H9 (cell line): ENCODE measurements at regions not wholly inside any gene's neighbourhood (a gene's known extent, or its start where the extent isn't known, plus 50 kb on each side); places are given as distances from the start of the nearest gene placed in this dataset.

Source experiments
- DNase-seq: peaks from one replicate; pipeline ENCODE4 v3.0.0-alpha.2; 2017
- H2AFZ ChIP-seq: one replicate; pipeline ENCODE4 v1.6.1; 2013; ENCODE audit warnings: mild to moderate bottlenecking, low read length, control low read depth, moderate library complexity
- H2AK5ac ChIP-seq: 2 replicates; pipeline ENCODE4 v1.6.1; 2013; ENCODE audit warnings: low read length, control low read depth, mixed read lengths; ENCODE audit not compliant: insufficient read length
- H2BK120ac ChIP-seq: one replicate; pipeline ENCODE4 v1.6.1; 2013; ENCODE audit warnings: low read depth, mild to moderate bottlenecking, low read length, control low read depth, inconsistent platforms; ENCODE audit not compliant: poor library complexity, severe bottlenecking
- H2BK12ac ChIP-seq: 2 replicates; pipeline ENCODE4 v1.6.1; 2013; ENCODE audit warnings: low read length, control low read depth, mixed read lengths, low read depth; ENCODE audit not compliant: insufficient read length
- H2BK15ac ChIP-seq: 2 replicates; pipeline ENCODE4 v1.6.1; 2013; ENCODE audit warnings: low read depth, low read length, control low read depth
- H2BK20ac ChIP-seq: one replicate; pipeline ENCODE4 v1.6.1; 2013; ENCODE audit warnings: low read depth, mild to moderate bottlenecking, low read length, control low read depth, inconsistent platforms; ENCODE audit not compliant: poor library complexity, severe bottlenecking
- H2BK5ac ChIP-seq: 2 replicates; pipeline ENCODE4 v1.6.1; 2013; ENCODE audit warnings: low read length, control low read depth, mixed read lengths; ENCODE audit not compliant: insufficient read length
- H3K14ac ChIP-seq: 2 replicates; pipeline ENCODE4 v1.6.1; 2013; ENCODE audit warnings: low read length, control low read depth; ENCODE audit not compliant: insufficient read depth
- H3K18ac ChIP-seq: 2 replicates; pipeline ENCODE4 v1.6.1; 2013; ENCODE audit warnings: low read depth, mild to moderate bottlenecking, mixed read lengths, low read length, control low read depth; ENCODE audit not compliant: insufficient read length
- H3K23ac ChIP-seq: 2 replicates; pipeline ENCODE4 v1.6.1; 2013; ENCODE audit warnings: low read length, control low read depth, mixed read lengths, low read depth; ENCODE audit not compliant: insufficient read length
- H3K23me2 ChIP-seq: 2 replicates; pipeline ENCODE4 v1.6.1; 2013; ENCODE audit warnings: low read depth, mild to moderate bottlenecking, mixed read lengths, low read length, control low read depth; ENCODE audit not compliant: insufficient read length, poor library complexity, severe bottlenecking
- H3K27ac ChIP-seq: 2 replicates; pipeline ENCODE4 v1.5.1; 2013; ENCODE audit warnings: low read length, control low read depth, mixed read lengths, low read depth; ENCODE audit not compliant: insufficient read length
- H3K27me3 ChIP-seq: 2 replicates; pipeline ENCODE4 v1.6.1; 2013; ENCODE audit warnings: low read length, control low read depth, inconsistent platforms; ENCODE audit not compliant: insufficient read depth
- H3K4ac ChIP-seq: 2 replicates; pipeline ENCODE4 v1.6.1; 2013; ENCODE audit warnings: low read depth, mild to moderate bottlenecking, control low read depth, inconsistent platforms, low read length, moderate library complexity
- H3K4me1 ChIP-seq: 2 replicates; pipeline ENCODE4 v1.6.1; 2013; ENCODE audit warnings: low read length, control low read depth, inconsistent platforms; ENCODE audit not compliant: insufficient read depth
- H3K4me2 ChIP-seq: 2 replicates; pipeline ENCODE4 v1.6.1; 2013; ENCODE audit warnings: low read length, control low read depth, mixed read lengths; ENCODE audit not compliant: insufficient read length, insufficient read depth
- H3K56ac ChIP-seq: 2 replicates; pipeline ENCODE4 v1.6.1; 2013; ENCODE audit warnings: low read depth, mild to moderate bottlenecking, mixed read lengths, low read length, control low read depth; ENCODE audit not compliant: insufficient read length
- H3K79me1 ChIP-seq: 2 replicates; pipeline ENCODE4 v1.6.1; 2013; ENCODE audit warnings: low read depth, mild to moderate bottlenecking, moderate library complexity, low read length, control low read depth, inconsistent platforms; ENCODE audit not compliant: insufficient read depth, poor library complexity, severe bottlenecking
- H3K79me2 ChIP-seq: 2 replicates; pipeline ENCODE4 v1.6.1; 2013; ENCODE audit warnings: low read length, control low read depth, inconsistent platforms; ENCODE audit not compliant: insufficient read depth
- H3K9ac ChIP-seq: 2 replicates; pipeline ENCODE4 v1.6.1; 2013; ENCODE audit warnings: low read length, control low read depth, mixed read lengths; ENCODE audit not compliant: insufficient read length; ENCODE audit errors: extremely low read depth
- H3K9me3 ChIP-seq: one replicate; pipeline ENCODE4 v1.6.1; 2013; ENCODE audit warnings: low read depth, low read length, inconsistent platforms; ENCODE audit not compliant: control insufficient read depth
- H3T11ph ChIP-seq: one replicate; pipeline ENCODE4 v1.6.1; 2013; ENCODE audit warnings: mild to moderate bottlenecking, low read length, control low read depth, inconsistent platforms
- H4K20me1 ChIP-seq: one replicate; pipeline ENCODE4 v1.6.1; 2013; ENCODE audit not compliant: control insufficient read depth, insufficient read length, insufficient read depth
- H4K5ac ChIP-seq: 2 replicates; pipeline ENCODE4 v1.6.1; 2013; ENCODE audit warnings: low read depth, mild to moderate bottlenecking, mixed read lengths, low read length, control low read depth; ENCODE audit not compliant: insufficient read length
- H4K8ac ChIP-seq: replicated peaks from 2 replicates; pipeline ENCODE4 v1.6.1; 2013; ENCODE audit warnings: low read length, control low read depth, mixed read lengths, low read depth; ENCODE audit not compliant: insufficient read length
- H4K91ac ChIP-seq: 2 replicates; pipeline ENCODE4 v1.6.1; 2013; ENCODE audit warnings: low read depth, mild to moderate bottlenecking, moderate library complexity, mixed read lengths, low read length, control low read depth; ENCODE audit not compliant: insufficient read length
- H3K27ac Mint-ChIP-seq, 3 experiments: 2 replicates in 2 of 3; 3 replicates in 1 of 3; pipeline ENCODE4 v1.8.0; 2020 to 2021; ENCODE audit warnings: mixed read lengths in 3 of 3, mild to moderate bottlenecking in 1 of 3, moderate library complexity in 1 of 3
- H3K27me3 Mint-ChIP-seq: 2 replicates; pipeline ENCODE4 v1.8.0; 2021; ENCODE audit warnings: low read depth, mild to moderate bottlenecking, moderate library complexity, mixed read lengths
- H3K36me3 Mint-ChIP-seq, 3 experiments: 2 replicates in 2 of 3; 3 replicates in 1 of 3; pipeline ENCODE4 v1.8.0; 2020 to 2021; ENCODE audit warnings: low read depth in 3 of 3, mixed read lengths in 3 of 3; ENCODE audit not compliant: insufficient read depth in 1 of 3
- H3K4me1 Mint-ChIP-seq, 2 experiments: 2 replicates each; pipeline ENCODE4 v1.8.0; 2020; ENCODE audit warnings: mixed read lengths in 2 of 2
- H3K4me3 Mint-ChIP-seq, 2 experiments: 2 replicates in 1 of 2; 3 replicates in 1 of 2; pipeline ENCODE4 v1.8.0; 2020 to 2021; ENCODE audit warnings: mild to moderate bottlenecking in 2 of 2, mixed read lengths in 2 of 2, moderate library complexity in 1 of 2
- H3K9me3 Mint-ChIP-seq, 2 experiments: 2 replicates in 1 of 2; 3 replicates in 1 of 2; pipeline ENCODE4 v1.8.0; 2020; ENCODE audit warnings: mild to moderate bottlenecking in 2 of 2, mixed read lengths in 2 of 2, moderate library complexity in 1 of 2
- CTCF ChIP-seq: fragments of 200-600 bp; sonication (generic); conservative IDR thresholded peaks from 3 replicates; pipeline ENCODE4 v1.8.0; 2021; ENCODE audit warnings: antibody characterized with exemption, mild to moderate bottlenecking
- WGBS: extraction: QIAGEN DNeasy Blood & Tissue Kit; methylation state at CpG from one replicate; pipeline ENCODE4 v1.1.7; 2013; ENCODE audit warnings: missing lambda C conversion rate, low lambda C conversion rate, mixed read lengths; ENCODE audit not compliant: insufficient read length; ENCODE audit errors: extremely low coverage; 5-methylcytosine and 5-hydroxymethylcytosine counted together

- H3K27me3 Mint-ChIP-seq = no peaks in the 10 kb centered on the region
- no CpG with 5 or more reads among the region's 1 CpG for WGBS
- TF ChIP-seq CTCF = no peak
- H3K18ac ChIP-seq = no peak overlapping the region
- H3K9me3 Mint-ChIP-seq = peaks cover 16 to 21% of the 10 kb centered on the region in 2 experiments; a peak in 4 of 5 replicates
- no peak overlapping the region for H3K9ac ChIP-seq
- no peak overlapping the region for H2AK5ac ChIP-seq
- no peak overlapping the region for H3K56ac ChIP-seq
- no peak overlapping the region for H4K91ac ChIP-seq
- no peak overlapping the region for H3T11ph ChIP-seq
- H3K27ac ChIP-seq = no peak overlapping the region
- H4K5ac ChIP-seq = no peak overlapping the region
- no peak overlapping the region for H3K4me3 Mint-ChIP-seq
- no peak overlapping the region for H3K4ac ChIP-seq
- H4K8ac ChIP-seq = no peak overlapping the region
- H3K23me2 ChIP-seq = no peaks in the 10 kb centered on the region
- no peak overlapping the region for H2AFZ ChIP-seq
- no peaks in the 10 kb centered on the region for H3K4me1 ChIP-seq
- H3K14ac ChIP-seq = no peak overlapping the region
- no peaks in the 10 kb centered on the region for H3K9me3 ChIP-seq
- no peak overlapping the region for H3K4me2 ChIP-seq
- H3K27ac Mint-ChIP-seq = no peak overlapping the region
- H3K36me3 Mint-ChIP-seq = peaks cover 0 to 12% (median 4%) of the 10 kb centered on the region in 3 experiments; a peak in 6 of 7 replicates
- DNase-seq = no peak
- no peaks in the 10 kb centered on the region for H3K27me3 ChIP-seq
- H2BK15ac ChIP-seq = no peak overlapping the region
- H2BK5ac ChIP-seq = no peak overlapping the region
- no peaks in the 10 kb centered on the region for H3K79me2 ChIP-seq
- no peak overlapping the region for H2BK120ac ChIP-seq
- no peaks in the 10 kb centered on the region for H3K79me1 ChIP-seq
- H2BK20ac ChIP-seq = no peak overlapping the region
- H3K4me1 Mint-ChIP-seq = no peaks in the 10 kb centered on the region
- no peak overlapping the region for H3K23ac ChIP-seq
- no peak overlapping the region for H2BK12ac ChIP-seq
- H4K20me1 ChIP-seq = no peaks in the 10 kb centered on the region
Measured at GRCh38 chr16:61590577-61590976, 445.7 kb downstream of the CDH8 start.
